Sigmoid colon (tissue), 6 donors: ENCODE measurements at regions not wholly inside any gene's neighbourhood (a gene's known extent, or its start where the extent isn't known, plus 50 kb on each side); places are given as distances from the start of the nearest gene placed in this dataset.
A peak's percentile ranks its signal among the peaks of the same experiment; 100 is the strongest.

Experiments
- DNase-seq: peaks from one replicate; pipeline ENCODE4 v3.0.0-alpha.2; 2019
- H3K27ac ChIP-seq, 4 donors: fragments of 200-600 bp; sonication (generic); one replicate each; pipeline ENCODE4 v1.5.1; 2016 to 2019; ENCODE audit warnings: mild to moderate bottlenecking in 1 of 4
- H3K27me3 ChIP-seq, 3 donors: fragments of 200-600 bp; sonication (generic); one replicate each; pipeline ENCODE4 v1.5.1; 2019; ENCODE audit warnings: mild to moderate bottlenecking in 1 of 3
- H3K36me3 ChIP-seq, 4 donors: fragments of 200-600 bp; sonication (generic); one replicate each; pipeline ENCODE4 v1.5.1; 2016 to 2019
- H3K4me1 ChIP-seq, 4 donors: fragments of 200-600 bp; sonication (generic); one replicate each; pipeline ENCODE4 v1.5.1; 2017 to 2019
- H3K4me3 ChIP-seq, 4 donors: fragments of 200-600 bp; sonication (generic); one replicate each; pipeline ENCODE4 v1.5.1; 2017 to 2019; ENCODE audit warnings: mild to moderate bottlenecking in 2 of 4, moderate library complexity in 1 of 4
- H3K9me3 ChIP-seq, 4 donors: fragments of 200-600 bp in 3 of 4; sonication (generic) in 3 of 4; one replicate each; pipeline versions ENCODE4 v1.5.1 to v1.6.1; 2013 to 2019
- CTCF ChIP-seq, 4 experiments: fragments of 450-650 bp in 3 of 4; fragments of 200-600 bp in 1 of 4; IDR thresholded peaks; one replicate each; pipeline ENCODE4 v1.5.1; 2016 to 2019; ENCODE audit warnings: antibody characterized with exemption in 4 of 4, mild to moderate bottlenecking in 3 of 4, moderate library complexity in 2 of 4
- EP300 ChIP-seq, 4 donors: sonication (generic); formaldehyde crosslinking; IDR thresholded peaks; one replicate each; pipeline ENCODE4 v1.6.1; 2017; ENCODE audit warnings: antibody characterized with exemption in 4 of 4
- POLR2A ChIP-seq, 2 donors: fragments of 450-650 bp; IDR thresholded peaks; one replicate each; pipeline ENCODE4 v1.6.1; 2016; ENCODE audit warnings: antibody characterized with exemption in 2 of 2, mild to moderate bottlenecking in 2 of 2, moderate library complexity in 2 of 2
- POLR2AphosphoS5 ChIP-seq, 4 donors: sonication (generic); formaldehyde crosslinking; IDR thresholded peaks; one replicate each; pipeline ENCODE4 v1.6.1; 2017; ENCODE audit warnings: antibody characterized with exemption in 4 of 4
- WGBS, 2 donors: extraction: QIAGEN DNeasy Blood & Tissue Kit; methylation state at CpG; one replicate each; pipeline ENCODE4 v1.1.7; 2013; 5-methylcytosine and 5-hydroxymethylcytosine counted together
- intact Hi-C: fragments of 100-400 bp; cut with DNase I; formaldehyde crosslinking; loops from one replicate; pipeline ENCODE4 v1.15.1; 2023
- donor health status: healthy with polysubstance abuse.
- donor health status: healthy.

GRCh38 chr7:137151690-137152052 lies 191.9 kb downstream of the PTN start:
- H3K27me3 ChIP-seq: no peaks in the 10 kb centered on the region
- no peak for TF ChIP-seq EP300 (IDR thresholded peaks at IDR 0.05)
- no peak for TF ChIP-seq CTCF (IDR thresholded peaks at IDR 0.05)
- TF ChIP-seq POLR2AphosphoS5 (IDR thresholded peaks at IDR 0.05): no peak
- no peak for TF ChIP-seq POLR2A (IDR thresholded peaks at IDR 0.05)
- H3K36me3 ChIP-seq: no peaks in the 10 kb centered on the region
- peaks cover 0 to 60% (median 36%) of the 10 kb centered on the region in 4 donors for H3K4me1 ChIP-seq
- WGBS, 2 donors: 86% methylated on average over 2 of the region's 2 CpGs
- intact Hi-C loops: loop anchor here (5.0 kb wide), 1 partner anchor 1119 kb away; no protein-coding TSS in a partner anchor
- H3K4me3 ChIP-seq: no peak overlapping the region
- H3K27ac ChIP-seq: peak overlapping the region; percentile 61 to 85 (median 78)
- H3K9me3 ChIP-seq: no peaks in the 10 kb centered on the region
- DNase-seq: no peak

DNA sequence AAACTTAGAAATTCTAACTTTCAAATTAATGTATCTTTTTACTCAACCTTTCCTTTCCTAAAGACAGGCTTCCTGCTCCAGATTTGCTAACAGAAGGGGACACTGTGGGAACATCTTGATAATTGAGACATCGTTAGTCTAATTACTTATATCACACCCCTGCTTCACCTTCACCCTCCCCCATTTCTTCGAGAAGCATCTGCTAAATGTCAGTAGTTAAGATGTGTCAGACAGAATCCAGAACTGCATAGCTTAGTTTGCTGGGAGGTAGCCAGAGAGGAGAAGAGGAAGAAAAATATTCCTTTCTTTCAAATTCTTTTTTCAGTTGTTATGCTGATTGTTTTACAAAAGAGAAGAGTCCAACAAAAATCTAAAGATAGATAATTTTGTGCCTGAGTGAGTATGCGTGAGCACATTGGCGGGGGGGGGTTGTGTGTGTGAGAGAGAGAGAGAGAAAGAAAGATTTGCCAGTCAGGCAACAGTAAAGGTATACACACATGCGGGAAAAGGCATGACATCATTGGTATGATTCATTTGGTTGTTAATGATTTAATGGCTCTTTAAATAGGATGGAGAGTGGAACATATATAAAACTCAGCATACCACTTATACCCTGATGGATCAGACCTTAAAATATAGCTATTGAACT lies 192.4 kb downstream of the PTN start:
- 47 to 56% methylated on average over 5 of the region's 5 CpGs for WGBS, 2 donors
- TF ChIP-seq EP300 (IDR thresholded peaks at IDR 0.05) (peak; percentile 6 to 93 (median 84)), POLR2AphosphoS5 (IDR thresholded peaks at IDR 0.05) (peak; percentile 89 to 98 (median 94)), POLR2A (IDR thresholded peaks at IDR 0.05) (no peak), CTCF (IDR thresholded peaks at IDR 0.05) (no peak)
- DNase-seq: no peak
- Histone ChIP-seq H3K36me3 (no peaks in the 10 kb centered on the region), H3K27ac (peak overlapping the region; percentile 61 to 85 (median 78)), H3K27me3 (no peaks in the 10 kb centered on the region), H3K4me3 (no peak overlapping the region), H3K4me1 (peaks cover 0 to 65% (median 37%) of the 10 kb centered on the region in 4 donors), H3K9me3 (no peaks in the 10 kb centered on the region)
- intact Hi-C loops: loop anchor here (5.0 kb wide), 1 partner anchor 1119 kb away; no protein-coding TSS in a partner anchor

- Histone ChIP-seq H3K36me3 (no peaks in the 10 kb centered on the region), H3K9me3 (no peaks in the 10 kb centered on the region), H3K4me1 (peaks cover 0 to 66% (median 41%) of the 10 kb centered on the region in 4 donors), H3K27me3 (no peaks in the 10 kb centered on the region), H3K4me3 (no peak overlapping the region), H3K27ac (peak overlapping the region; percentile 53 to 79 (median 71))
- WGBS, 2 donors: 78 to 97% methylated on average over 3 of the region's 3 CpGs
- intact Hi-C loops: loop anchor here (5.0 to 10.0 kb wide), 5 partner anchors 65 to 1003 kb away; no protein-coding TSS in a partner anchor
- TF ChIP-seq CTCF (IDR thresholded peaks at IDR 0.05) (no peak), POLR2AphosphoS5 (IDR thresholded peaks at IDR 0.05) (no peak), EP300 (IDR thresholded peaks at IDR 0.05) (no peak), POLR2A (IDR thresholded peaks at IDR 0.05) (no peak)
- DNase-seq: no peak
Observed at GRCh38 chr7:137147338-137147720, 196.2 kb downstream of the PTN start.

DNA sequence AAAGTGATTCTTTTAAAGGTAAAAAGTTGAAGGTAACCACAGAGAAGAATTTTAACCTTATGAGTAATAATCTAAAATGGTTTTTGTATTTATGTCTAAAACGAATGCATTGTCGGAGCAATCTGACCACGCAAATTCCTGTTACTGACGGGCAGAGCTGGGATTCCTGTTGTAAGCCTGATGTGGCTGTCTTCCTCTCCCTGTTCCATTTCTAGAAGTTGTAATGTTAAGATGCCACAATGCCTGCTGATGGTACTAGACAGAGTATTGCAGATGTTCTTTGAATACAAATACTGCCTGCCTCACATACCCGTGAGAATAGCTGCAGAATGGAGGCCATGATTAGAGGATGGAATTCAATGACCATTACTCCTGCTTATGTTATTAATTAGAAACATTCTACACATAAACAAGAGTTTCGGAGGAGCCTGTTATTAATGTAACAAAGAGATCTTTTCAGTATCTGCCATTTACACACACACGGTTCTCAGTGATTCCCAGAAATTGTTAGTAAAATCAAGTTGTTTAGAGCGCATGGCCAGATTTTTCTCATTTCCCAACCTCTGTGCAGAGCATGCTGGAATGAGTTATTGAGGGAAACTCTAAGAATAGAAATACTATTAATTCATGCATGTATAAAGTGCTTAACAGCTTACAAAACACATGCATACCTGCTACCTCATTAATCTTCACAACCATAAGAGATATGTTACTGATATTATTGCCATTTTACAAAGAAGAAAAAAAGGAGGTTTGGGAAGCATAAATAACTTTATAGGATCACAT lies 196.8 kb downstream of the PTN start:
- DNase-seq: no peak
- Histone ChIP-seq H3K4me1 (peaks cover 0 to 60% (median 38%) of the 10 kb centered on the region in 4 donors), H3K4me3 (peak overlapping the region in 1 of 4 donors; percentile 15), H3K27me3 (no peaks in the 10 kb centered on the region), H3K36me3 (no peaks in the 10 kb centered on the region), H3K9me3 (no peaks in the 10 kb centered on the region), H3K27ac (peak overlapping the region; percentile 53 to 79 (median 71))
- TF ChIP-seq CTCF (IDR thresholded peaks at IDR 0.05) (no peak), POLR2AphosphoS5 (IDR thresholded peaks at IDR 0.05) (peak in 2 of 4 donors; percentile 14 to 45)
- intact Hi-C loops: loop anchor here (5.0 to 10.0 kb wide), 5 partner anchors 64 to 1002 kb away; no protein-coding TSS in a partner anchor
- WGBS, 2 donors: 79 to 85% methylated on average over 8 of the region's 8 CpGs
